ENCODE measurements at regions not wholly inside any gene's neighbourhood (a gene's known extent, or its start where the extent isn't known, plus 50 kb on each side); places are given as distances from the start of the nearest gene placed in this dataset.
"Not testable (repeated sequence)": the region's sequence is repeated elsewhere in the genome, so short reads cannot be mapped to it uniquely, and the experiment has no call there.

DNA sequence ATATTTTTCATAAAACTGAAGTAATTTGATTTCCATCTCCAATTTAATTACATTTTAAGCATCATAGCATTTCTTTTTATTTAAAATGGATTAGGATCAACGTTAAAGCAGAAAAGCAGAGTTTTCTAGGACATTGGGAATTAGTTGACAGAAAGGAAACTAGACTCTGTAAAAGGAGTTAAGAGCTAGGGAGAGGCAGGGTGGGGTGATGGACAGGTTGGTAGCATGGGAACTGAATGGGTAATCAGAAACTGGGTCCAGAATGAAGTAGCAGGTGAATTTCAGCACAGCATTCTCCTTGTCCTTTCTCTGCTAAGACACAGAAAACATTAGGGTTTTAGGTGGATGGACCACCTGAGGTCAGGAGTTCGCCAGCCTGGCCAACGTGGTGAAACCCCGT is 97.6 kb downstream of the ANAPC4 start:
- no peak for DNase-seq (ENCODE audit: low spot score)

DNA sequence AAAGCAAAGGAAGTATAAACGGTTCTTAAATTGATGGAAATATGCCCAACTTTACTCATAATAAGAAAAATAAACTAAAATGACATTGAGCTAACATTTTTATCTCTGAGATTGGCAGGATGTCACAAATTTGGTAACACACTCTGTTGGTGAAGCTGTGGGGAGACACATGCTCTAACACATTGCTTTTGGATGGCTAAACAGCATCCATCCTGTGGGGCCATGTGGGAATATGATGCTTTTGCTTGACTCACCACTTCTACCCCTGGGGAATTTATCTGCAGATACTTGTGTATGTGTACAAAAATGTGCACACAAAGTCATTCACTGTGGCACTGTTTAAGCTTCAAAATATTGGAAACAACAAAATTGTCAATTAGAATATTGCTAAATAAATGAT is 100.2 kb downstream of the ANAPC4 start:
- DNase-seq (ENCODE audit: low spot score): no peak

DNA sequence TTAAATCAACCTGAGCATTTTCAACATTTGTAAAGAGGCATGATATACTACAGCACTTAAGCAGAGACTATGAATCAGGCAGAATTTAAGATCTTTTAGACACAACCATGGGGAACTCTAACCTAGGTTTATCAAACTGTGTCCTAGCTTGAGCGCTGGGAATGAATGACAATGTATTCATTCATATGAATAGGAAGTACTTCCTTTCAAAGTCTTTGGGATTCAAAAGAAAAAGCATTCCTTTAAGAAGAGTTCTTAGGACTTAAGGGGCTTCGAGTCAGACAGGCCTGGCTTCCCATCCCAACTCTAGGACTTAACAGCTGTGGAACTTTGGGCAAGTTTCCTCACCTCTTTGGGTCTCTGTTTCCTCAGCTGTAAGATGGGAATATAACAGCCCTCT is 104.6 kb downstream of the ANAPC4 start:
- DNase-seq (ENCODE audit: low spot score): no peak

DNA sequence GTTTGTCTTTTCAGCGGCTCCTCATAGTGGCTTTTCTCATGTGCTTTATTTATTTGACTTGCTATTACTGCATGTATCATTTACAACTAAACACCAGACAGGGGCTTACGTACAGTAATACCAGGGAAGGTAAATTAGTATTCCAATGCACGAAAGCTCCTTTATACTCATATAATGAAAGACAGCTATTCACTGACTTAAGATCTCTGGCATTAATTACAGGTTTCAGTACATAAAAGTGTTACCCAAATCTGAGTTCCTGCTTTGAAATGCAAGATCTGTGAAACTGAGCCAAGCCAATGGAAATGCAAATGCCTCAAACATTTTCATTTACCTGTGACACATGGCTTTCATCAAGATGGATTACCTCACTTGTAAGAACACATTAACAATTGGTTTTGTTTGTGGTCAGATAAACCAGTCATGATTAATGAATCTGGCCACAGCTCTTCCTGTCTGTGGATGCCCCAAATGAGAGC is 107.2 kb downstream of the ANAPC4 start:
- DNase-seq (ENCODE audit: low spot score): no peak

DNA sequence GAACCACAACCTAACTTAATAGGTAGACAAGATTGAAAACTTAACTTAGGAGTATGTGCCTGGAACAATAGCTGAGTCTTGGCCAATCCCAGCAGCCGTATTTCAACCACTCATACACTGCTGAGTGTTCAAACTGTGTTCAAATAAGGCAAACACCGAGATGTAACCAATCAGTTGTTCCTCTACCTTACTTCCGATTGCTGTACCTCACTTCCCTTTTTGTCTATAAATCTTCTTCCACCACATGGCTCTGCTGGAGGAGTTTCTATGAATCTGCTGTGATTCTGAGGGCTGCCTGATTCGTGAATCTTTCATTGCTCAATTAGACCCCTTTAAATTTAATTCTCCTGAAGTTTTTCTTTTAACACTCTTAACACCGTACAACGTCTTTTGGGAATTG is 108.0 kb downstream of the ANAPC4 start:
- no peak for DNase-seq (ENCODE audit: low spot score)

DNA sequence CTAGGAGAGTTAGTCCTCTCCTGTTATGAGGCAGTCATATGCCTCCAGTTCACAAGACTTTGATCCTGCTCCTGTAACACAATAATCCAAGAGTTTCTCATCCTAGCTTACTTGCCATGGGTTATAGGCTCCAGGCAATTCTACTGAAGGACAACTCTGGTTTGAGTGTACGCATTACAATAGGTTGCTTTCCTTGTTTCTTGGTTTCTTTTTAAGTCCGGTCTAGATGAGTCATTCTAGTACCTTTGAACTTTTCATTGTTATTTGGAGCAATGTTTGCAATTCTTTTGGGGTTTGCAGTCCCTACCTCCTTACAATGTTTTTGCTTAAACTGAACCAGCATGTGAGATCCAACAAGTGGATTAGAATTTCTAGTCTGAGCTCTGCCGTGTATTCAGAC is 109.1 kb downstream of the ANAPC4 start:
- DNase-seq (ENCODE audit: low spot score): no peak

DNA sequence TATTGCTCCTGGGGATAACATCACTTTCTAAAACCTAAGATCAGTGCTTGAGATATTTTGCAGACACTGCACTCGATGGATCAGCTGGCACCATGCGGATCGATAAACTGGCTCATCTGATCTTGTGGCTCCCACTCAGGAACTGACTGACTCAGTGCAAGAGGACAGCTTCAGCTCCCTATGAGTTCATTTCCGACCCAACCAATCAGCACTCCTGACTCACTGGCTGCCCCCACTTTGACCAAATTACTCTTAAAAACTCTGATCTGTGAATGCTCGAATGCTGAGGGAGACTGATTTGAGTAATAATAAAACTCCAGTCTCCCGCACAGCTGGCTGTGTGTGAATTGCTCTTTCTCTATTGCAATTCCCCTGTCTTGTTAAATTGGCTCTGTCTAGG is 110.1 kb downstream of the ANAPC4 start:
- DNase-seq (ENCODE audit: low spot score): no peak

DNA sequence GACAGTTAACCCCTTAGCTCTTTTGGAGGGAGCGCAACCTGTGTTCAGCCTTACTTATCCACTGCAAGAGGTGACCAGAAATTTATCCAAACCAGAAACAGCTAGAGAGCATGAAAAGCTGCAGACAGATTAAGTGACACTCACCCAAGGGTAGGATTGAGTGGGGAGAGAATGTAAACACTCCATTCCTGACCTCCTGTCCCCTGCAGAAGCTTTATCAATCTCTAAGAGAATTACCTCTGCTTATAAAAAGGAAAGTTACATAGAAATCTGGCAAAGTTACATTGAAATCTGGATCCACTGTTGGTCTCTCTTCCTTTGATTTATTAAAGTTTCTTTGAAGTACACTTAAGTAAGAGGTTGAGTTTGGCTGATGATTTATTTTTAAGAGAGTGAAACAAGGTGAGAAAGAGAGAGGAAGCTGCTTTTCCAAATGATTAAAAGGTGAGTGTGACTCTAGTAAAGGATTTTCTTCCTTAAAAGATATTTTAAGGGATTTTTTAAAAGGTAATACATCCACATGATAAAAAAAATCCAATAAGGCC is 112.3 kb downstream of the ANAPC4 start:
- DNase-seq (ENCODE audit: low spot score): peak; percentile 53

DNA sequence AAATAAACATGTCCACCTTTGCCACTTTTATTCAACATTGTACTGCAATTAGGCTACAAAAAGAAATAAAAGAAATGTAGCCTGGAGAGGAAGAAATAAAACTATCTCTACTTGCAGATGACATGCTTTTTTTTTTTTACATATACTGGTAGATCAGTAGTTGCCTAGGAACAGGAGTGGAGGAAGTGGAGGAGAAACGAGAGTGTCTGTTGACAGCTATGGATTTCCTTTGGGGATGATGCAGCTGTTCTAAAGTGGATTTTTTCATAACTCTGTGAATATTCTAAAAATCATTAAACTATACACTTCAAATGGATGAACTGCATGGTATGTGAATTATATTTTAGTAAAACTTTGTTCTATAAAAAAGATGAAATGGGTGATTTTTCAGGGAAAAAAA is 116.4 kb downstream of the ANAPC4 start:
- DNase-seq (ENCODE audit: low spot score): no peak

DNA sequence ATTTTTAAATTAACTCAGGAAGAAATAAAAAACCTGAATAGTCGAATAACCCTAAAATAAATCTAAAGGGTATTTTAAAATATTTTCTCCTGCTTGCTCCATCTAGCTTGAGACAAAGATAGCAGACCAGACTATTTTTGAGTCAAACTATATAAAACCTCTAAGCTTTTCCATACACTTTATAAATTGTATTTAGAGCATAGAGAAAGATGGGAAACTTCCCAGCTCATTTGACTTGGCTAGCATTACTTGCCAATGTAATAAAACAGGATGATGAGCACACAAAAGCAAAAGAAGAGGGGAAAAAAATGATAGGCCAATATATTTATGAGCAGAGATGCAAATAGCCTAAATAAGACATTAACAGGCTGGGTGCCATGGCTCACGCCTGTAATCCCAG is 117.1 kb downstream of the ANAPC4 start:
- DNase-seq (ENCODE audit: low spot score): no peak

DNA sequence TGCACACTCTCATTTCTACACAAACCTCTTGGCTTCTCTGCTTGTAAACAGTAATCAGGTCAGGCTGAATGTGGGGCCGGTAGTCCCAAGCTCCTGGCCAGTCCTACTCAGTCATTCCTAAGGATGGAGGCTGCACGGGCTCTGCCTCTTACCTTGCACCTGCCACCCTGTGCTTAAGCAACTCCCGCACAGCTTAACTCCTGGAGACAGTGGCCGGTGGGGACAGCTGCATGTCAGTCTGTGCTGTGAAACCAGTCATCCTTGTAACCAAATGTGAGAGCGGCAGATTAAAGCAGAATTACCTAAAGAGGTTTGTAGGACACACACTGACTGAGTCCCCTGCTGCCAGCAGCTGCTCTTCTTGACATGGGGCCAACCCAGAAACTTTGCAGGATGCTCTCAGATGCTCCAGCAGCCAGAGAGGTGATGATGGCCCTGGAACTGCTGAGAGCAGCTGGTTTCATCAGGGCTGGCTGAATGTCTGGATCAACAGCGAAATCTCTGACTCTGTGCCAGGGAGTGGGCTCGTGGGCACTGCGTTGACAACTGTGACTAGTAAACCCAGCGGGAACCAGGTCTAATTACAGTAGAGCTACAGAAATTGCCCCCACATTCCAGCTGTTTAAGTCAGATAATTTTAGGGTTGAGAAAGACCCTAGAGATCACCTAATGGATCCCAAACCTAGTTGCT is 123.7 kb downstream of the ANAPC4 start:
- DNase-seq (ENCODE audit: low spot score): no peak

DNA sequence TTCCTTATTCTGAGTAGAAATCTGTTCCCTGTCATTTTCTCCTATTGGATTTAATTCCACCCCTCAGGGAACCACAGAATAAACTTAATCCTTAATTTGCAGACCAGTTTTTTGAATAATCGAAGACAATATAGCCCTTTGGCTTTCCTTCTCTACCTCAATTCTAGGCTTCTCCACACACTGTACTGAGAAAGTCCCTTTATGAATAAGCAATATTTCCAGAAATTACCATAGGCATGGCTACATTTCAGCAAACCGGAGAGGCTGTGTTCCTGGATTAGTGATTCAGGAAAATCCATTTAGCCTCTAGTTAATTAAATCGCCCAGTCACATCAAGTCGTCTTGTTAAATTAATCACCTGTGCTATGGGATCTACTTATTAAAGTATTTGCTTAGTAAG is 125.1 kb downstream of the ANAPC4 start:
- DNase-seq (ENCODE audit: low spot score): no peak

DNA sequence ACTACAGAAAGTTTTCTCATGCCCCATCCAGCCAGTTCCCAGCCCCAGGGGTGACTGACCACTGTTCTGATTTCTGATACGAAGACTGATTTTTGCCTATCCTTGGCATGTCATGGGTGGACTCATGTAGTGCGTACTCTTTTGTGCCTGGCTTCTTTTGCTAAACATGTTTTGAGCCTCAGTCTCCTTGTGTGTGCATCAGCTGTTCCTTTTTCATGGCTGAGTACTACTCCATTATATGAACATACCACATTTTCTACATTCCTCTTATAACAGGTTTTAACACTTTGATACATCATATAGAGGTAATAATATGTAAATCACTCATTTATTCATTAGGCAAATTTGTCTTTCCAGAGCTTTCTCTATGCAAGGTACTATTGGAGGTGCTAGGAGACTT is 126.7 kb downstream of the ANAPC4 start:
- no peak for DNase-seq (ENCODE audit: low spot score)

DNA sequence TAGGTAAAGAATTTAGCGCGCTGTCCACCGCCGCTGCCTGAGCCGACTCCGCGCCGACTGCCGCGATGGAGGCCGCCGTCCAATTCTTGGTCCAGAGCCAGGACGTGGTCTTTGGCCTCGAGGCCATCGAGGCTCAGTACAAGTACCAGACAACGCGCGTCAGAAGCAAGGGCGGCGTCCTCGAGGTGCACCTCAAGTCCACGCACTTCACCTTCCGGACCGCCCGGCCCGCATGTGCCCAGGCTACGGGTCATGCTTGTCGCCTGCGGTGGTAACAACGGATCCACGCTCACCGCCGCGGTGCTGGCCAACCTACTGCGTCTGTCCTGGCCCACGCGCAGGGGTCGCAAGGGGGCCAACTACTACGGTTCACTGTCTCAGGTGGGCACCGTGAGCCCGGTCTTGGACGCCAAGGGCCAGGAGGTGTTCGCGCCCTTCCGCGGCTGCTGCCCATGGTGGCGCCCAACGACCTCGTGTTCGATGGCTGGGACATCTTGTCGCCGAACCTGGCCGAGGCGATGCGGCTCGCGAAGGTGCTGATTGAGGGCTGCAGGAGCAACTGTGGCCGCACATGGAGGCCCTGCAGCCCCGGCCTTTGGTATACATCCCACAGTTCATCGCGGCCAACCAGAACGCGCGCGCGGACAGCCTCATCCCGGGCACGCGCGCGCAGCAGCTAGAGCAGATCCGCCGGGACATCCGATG is 128.0 kb downstream of the ANAPC4 start:
- DNase-seq (ENCODE audit: low spot score): no peak

DNA sequence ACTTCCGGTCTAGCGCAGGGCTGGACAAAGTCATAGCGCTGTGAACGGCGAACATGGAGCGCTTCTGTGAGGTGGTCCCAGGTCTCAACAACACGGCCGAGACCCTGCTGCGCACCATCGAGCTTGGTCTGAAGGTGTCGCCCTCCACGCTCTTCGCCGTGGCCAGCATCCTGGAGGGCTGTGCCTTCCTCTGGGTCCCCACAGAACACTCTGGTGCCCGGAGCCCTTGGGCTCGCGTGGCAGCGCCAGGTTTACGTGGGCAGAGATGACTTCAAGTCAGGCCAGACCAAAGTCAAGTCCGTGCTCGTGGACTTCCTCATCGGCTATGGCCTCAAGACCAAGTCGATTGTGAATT is 128.6 kb downstream of the ANAPC4 start:
- DNase-seq (ENCODE audit: low spot score): no peak

DNA sequence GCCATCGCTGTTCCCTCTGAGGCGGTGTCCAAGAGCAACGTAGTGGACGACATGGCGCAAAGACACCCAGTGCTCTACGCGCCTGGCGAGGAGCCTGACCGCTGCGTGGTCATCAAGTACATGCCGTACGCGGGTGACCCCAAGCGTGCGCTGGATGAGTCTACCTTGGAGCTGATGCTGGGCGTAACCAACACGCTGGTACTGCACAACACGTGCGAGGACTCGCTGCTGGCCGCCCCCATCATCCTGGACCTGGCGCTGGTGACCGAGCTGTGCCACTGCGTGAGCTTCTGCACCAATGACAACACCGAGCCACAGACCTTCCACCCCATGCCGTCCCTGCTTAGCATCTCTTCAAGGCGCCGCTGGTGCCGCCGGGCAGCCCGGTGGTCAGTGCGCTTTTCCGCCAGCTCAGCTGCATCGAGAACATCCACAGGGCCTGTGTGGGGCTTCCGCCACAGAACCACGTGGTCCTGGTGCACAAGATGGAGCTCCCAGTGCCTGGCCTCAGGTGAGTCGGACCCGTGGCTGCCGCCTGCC is 129.0 kb downstream of the ANAPC4 start:
- no peak for DNase-seq (ENCODE audit: low spot score)

DNA sequence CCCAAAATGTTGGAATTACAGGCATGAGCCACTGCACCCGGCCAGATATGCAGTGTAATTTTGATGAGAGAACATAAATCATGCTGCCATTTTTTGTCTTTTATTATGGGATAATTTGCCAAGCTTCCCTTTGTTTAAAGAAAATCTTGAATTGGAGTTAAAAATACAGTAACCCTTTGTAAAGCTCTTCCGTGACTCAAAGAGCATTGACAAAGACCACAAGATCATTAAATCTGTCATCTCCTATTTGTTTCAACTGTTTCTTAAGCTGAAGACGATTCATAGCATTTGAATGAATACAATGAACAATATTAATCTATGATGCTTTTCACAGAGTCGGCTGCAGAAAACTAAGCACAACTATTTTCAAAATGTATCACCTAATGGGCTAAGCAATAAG is 132.6 kb downstream of the ANAPC4 start:
- no peak for DNase-seq (ENCODE audit: low spot score)

DNA sequence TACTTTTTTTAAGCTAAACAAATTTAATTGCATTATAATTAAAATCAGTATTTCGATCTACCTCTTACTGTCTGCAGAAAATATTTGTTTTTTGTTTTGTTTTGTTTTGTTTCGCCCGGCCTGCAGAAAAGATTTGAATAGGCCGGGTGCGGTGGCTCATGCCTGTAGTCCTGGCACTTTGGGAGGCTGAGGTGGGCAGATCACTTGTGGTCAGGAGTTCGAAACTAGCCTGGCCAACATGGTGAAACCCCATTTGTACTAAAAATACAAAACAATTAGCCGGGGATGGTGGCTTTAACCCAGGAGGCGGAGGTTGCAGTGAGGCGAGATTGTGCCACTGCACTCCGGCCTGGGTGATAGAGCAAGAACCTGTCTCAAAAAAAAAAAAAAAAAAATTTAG is 134.8 kb downstream of the ANAPC4 start:
- not testable (repeated sequence) for DNase-seq (ENCODE audit: low spot score)

DNA sequence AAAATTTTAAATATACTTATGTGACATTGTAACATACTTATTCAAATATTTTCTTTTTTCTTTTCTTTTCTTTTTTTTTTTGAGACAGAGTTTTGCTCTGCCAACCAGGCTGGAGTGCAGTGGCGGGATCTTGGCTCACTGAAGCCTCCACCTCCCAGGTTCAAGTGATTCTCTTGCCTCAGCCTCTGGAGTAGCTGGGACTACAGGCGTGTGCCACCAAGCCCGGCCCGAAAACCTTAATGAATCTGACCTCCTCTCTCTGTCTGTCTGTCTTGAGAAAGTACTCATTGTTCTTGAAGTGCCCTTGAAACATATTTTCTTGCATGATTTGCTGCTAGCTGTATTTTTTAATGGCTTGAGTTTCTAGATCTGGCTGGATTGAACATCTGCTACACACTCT is 136.8 kb downstream of the ANAPC4 start:
- DNase-seq (ENCODE audit: low spot score): no peak

DNA sequence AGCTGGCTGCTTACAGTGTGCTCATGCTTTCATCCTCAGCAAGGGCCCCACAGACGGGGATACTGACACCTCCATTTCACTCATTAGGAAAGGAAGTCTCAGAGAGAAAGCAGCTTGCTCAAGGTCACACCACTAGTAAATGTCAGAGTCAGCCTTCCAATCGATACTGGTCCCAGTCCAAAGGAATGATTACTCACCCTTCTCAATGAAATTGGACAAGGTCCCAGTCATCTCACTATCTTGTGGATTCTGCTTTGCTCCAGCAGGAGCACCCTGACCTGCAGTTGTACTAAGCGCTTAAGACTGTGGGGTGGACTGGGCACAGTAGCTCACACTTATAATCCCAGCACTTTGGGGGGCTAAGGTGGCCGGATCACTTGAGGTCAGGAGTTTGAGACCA is 132.2 kb upstream of the SLC34A2 start:
- no peak for DNase-seq (ENCODE audit: low spot score)

DNA sequence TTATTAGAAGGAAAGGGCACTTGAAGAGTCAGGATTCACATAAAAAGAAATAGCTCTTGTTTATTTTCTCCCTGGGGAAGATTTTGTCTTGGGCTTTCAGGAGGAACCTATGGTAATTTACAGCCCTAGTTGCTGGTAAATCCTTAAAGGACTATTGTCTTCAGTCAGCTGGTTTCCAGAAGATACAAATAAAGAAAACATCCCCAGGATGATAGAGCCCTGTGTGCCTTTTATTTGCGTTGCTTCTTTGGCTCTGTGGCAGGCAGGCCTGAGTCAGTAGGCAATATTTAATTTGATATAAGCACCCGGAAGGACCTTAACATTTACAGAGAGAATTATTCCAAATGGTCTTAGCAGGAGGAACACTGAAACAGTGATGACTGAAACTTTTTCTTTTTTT is 131.0 kb upstream of the SLC34A2 start:
- DNase-seq (ENCODE audit: low spot score): no peak

DNA sequence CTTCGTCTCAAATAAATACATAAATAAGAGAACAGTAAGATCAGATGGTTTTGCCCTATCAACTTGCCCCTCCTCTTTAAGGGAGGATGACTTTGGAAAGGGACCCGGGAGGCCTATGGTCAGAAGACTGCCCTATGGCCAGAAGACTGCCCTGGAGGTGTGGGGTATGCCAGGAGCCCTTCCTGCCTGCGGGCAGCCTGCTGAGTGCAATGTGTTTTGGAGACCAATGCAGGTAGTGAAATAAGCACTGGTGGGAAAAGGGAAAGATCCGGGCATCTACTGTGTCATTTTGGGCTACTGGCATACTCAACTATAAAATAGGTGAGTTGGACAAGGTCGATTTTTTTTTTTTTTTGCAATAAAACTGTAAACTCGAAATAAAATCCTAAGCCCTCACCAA is 129.8 kb upstream of the SLC34A2 start:
- DNase-seq (ENCODE audit: low spot score): no peak

DNA sequence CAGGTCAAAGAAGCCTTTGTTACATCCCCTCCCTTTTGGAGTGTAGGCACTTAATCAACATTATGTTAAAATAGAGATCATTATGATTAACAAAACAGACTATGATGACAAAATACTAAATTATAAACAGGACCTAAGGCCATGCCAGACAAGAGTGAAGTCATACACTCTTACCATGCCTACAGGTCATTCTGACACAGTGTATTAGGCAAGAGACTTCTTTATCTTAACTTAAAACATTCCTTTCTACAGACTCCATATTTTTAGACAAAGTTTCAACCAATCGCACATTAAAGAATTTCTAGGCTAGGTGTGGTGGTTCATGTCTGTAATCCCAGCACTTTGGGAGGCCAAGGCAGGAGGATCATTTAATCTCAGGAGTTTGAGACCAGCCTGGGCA is 128.6 kb upstream of the SLC34A2 start:
- DNase-seq (ENCODE audit: low spot score): no peak

DNA sequence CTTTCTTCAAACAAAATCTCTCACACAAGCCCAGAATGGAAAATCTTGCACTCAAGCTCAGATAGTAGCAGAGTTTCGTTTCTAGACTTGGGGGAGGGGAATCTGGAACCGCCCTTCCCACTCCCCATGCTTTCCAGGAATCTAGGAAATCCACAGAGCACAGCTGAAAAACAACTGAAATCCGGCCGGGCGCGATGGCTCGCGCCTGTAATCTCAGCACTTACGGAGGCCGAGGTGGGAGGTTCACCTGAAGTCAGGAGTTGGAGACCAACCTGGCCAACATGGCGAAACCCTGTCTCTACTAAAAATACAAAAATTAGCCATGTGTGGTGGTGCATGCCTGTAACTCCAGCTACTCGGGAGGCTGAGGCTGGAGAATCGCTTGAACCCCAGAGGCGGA is 127.3 kb upstream of the SLC34A2 start:
- DNase-seq (ENCODE audit: low spot score): no peak
